ENCODE measurements at regions not wholly inside any gene's neighbourhood (a gene's known extent, or its start where the extent isn't known, plus 50 kb on each side); places are given as distances from the start of the nearest gene placed in this dataset.

DNA sequence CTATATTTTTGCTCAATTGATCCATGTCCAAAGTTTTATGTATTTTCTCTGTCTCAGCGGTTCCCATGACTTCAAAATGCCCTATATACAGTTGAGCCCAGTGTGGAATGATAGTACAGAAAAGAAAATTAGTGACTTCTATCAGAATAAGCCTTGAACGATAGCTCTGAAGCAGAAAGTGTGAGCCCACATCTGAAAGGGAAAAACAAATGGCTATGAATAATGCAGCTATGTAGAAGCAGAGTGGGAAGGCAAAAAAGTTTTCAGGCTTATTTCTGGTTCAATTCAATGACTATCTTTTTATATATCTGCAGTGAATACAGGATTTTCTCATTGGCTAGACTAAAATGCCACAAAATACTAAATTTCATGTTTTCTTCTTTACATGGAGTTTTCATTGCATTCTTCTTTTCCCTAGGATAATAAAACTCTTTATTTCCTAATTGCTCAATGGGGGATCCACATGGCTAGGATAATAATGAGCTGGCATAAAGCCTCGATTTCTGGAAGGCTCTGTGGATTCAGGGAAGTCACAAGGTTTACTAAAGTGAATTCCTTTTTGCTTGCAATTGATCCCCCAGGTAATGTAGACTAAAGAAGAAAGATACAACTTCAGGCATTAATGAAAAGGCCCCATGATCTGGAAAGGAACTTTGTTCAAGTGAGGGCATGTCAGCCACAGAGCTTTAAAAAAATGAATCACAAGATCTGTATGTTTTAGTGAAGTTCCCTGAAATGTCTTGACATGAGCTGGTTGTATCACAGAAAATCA is 377.0 kb upstream of the RIOK2 start:
- TF ChIP-seq FOXP2 (optimal IDR thresholded peaks at IDR 0.05; ENCODE audit: borderline replicate concordance, extremely low read depth, extremely low read length, insufficient read depth) (no peak), SIN3A (IDR thresholded peaks at IDR 0.05; ENCODE audit: borderline replicate concordance, insufficient read depth, low read length) (no peak), POLR2AphosphoS5 (IDR thresholded peaks at IDR 0.05; ENCODE audit: low read depth, low read length) (no peak), TAF1 (IDR thresholded peaks at IDR 0.05; ENCODE audit: borderline replicate concordance, insufficient read depth, low read length) (no peak)
- TF ChIP-seq, protein P1, sequence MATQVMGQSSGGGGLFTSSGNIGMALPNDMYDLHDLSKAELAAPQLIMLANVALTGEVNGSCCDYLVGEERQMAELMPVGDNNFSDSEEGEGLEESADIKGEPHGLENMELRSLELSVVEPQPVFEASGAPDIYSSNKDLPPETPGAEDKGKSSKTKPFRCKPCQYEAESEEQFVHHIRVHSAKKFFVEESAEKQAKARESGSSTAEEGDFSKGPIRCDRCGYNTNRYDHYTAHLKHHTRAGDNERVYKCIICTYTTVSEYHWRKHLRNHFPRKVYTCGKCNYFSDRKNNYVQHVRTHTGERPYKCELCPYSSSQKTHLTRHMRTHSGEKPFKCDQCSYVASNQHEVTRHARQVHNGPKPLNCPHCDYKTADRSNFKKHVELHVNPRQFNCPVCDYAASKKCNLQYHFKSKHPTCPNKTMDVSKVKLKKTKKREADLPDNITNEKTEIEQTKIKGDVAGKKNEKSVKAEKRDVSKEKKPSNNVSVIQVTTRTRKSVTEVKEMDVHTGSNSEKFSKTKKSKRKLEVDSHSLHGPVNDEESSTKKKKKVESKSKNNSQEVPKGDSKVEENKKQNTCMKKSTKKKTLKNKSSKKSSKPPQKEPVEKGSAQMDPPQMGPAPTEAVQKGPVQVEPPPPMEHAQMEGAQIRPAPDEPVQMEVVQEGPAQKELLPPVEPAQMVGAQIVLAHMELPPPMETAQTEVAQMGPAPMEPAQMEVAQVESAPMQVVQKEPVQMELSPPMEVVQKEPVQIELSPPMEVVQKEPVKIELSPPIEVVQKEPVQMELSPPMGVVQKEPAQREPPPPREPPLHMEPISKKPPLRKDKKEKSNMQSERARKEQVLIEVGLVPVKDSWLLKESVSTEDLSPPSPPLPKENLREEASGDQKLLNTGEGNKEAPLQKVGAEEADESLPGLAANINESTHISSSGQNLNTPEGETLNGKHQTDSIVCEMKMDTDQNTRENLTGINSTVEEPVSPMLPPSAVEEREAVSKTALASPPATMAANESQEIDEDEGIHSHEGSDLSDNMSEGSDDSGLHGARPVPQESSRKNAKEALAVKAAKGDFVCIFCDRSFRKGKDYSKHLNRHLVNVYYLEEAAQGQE (IDR thresholded peaks at IDR 0.05; ENCODE audit: insufficient read depth in 1 of 2, low read depth in 2 of 2, low read length in 2 of 2): no peak

DNA sequence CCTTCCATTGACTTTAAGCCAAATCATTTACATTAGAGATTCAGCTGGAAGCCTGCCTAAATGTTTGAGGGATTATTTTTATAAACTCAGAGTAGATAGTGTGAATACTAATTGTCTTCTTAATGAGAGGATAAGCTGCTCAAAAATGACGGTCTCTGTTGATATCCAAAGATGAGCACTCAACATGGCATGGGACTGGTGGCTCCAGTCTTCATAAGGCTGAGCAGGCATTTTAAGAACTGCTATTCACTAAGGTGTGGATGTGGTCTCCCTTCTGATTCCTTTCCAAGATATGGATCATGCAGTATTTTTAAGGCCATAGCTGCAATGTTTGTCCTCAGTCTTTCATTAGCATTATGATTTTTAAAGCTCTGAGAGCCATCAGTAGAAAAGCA is 377.5 kb upstream of the RIOK2 start:
- TF ChIP-seq POLR2AphosphoS5 (IDR thresholded peaks at IDR 0.05; ENCODE audit: low read depth, low read length): no peak
- TF ChIP-seq FOXP2 (optimal IDR thresholded peaks at IDR 0.05; ENCODE audit: borderline replicate concordance, extremely low read depth, extremely low read length, insufficient read depth): no peak

DNA sequence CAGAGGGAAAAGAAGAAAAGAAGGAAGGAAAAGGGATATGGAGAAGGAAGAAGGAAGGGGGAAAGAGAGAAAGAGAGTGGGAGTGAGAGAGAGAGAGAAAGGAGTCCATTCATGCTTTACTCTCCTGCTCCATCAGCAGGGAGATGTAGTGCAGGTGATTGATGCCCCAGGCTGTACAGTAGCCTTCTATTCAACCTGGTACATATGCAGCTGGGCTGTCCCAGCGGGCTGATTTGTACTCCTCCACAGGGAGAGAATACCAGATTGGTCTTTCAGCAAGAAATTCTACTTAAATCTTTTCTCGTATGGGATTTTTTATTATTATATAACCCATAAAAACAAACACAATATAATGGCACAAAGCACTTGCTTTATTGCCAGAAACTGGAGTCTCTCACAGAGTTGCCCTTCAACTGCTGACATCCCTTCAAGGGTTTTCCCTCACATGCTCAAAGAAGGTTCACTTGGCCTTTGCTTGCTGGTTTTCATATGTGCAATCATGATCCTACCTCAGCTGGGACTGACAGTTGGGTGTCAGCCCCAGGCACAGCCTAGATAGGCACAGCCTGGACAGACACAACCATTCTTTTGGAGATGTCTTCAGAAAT is 380.1 kb upstream of the RIOK2 start:
- TF ChIP-seq SIN3A (IDR thresholded peaks at IDR 0.05; ENCODE audit: borderline replicate concordance, insufficient read depth, low read length): no peak
- TF ChIP-seq FOXP2 (optimal IDR thresholded peaks at IDR 0.05; ENCODE audit: borderline replicate concordance, extremely low read depth, extremely low read length, insufficient read depth): no peak
- TF ChIP-seq TAF1 (IDR thresholded peaks at IDR 0.05; ENCODE audit: borderline replicate concordance, insufficient read depth, low read length): no peak
- TF ChIP-seq POLR2AphosphoS5 (IDR thresholded peaks at IDR 0.05; ENCODE audit: low read depth, low read length): no peak
- TF ChIP-seq, protein P1 (IDR thresholded peaks at IDR 0.05; ENCODE audit: insufficient read depth in 1 of 2, low read depth in 2 of 2, low read length in 2 of 2): no peak

DNA sequence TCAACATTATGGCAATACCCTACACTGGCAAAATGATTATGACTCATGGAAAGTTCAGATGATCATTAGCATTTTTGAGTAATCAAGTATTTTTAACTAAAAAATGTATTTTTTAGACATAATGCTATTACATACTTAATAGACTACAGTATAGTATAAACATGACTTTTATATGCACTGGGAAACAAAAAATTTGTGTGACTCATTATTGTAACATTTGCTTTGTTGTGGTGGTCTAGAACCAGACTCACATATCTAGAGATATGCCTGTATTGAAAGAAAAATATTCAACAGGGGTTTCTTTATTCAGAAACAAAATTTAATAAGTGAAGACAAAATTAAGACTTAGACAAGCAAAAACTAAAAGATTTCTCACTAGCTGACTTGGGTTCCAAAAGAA is 385.3 kb upstream of the RIOK2 start:
- TF ChIP-seq POLR2AphosphoS5 (IDR thresholded peaks at IDR 0.05; ENCODE audit: low read depth, low read length): no peak
- TF ChIP-seq SIN3A (IDR thresholded peaks at IDR 0.05; ENCODE audit: borderline replicate concordance, insufficient read depth, low read length): no peak
- TF ChIP-seq, protein P1 (IDR thresholded peaks at IDR 0.05; ENCODE audit: insufficient read depth in 1 of 2, low read depth in 2 of 2, low read length in 2 of 2): no peak
- no peak for TF ChIP-seq FOXP2 (optimal IDR thresholded peaks at IDR 0.05; ENCODE audit: borderline replicate concordance, extremely low read depth, extremely low read length, insufficient read depth)

DNA sequence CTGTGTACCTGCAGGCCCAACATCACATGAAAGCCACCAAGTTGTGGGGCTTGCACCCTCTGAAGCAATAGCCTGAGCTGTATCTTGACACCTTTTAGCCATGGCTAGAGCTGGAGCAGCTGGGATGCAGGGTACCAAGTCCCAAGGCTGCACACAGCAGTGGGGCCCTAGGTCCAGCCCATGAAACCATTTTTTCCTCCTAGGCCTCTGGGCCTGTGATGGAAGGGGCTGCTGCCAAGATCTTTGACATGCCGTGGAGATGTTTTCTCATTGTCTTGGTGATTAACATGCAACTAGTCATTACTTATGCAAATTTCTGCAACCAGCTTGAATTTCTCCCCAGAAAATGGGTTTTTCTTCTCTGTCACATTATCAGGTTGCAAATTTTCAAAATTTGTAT is 387.2 kb upstream of the RIOK2 start:
- TF ChIP-seq, protein P1 (IDR thresholded peaks at IDR 0.05; ENCODE audit: insufficient read depth in 1 of 2, low read depth in 2 of 2, low read length in 2 of 2): no peak
- TF ChIP-seq POLR2AphosphoS5 (IDR thresholded peaks at IDR 0.05; ENCODE audit: low read depth, low read length) (no peak), SIN3A (IDR thresholded peaks at IDR 0.05; ENCODE audit: borderline replicate concordance, insufficient read depth, low read length) (no peak), TAF1 (IDR thresholded peaks at IDR 0.05; ENCODE audit: borderline replicate concordance, insufficient read depth, low read length) (no peak), FOXP2 (optimal IDR thresholded peaks at IDR 0.05; ENCODE audit: borderline replicate concordance, extremely low read depth, extremely low read length, insufficient read depth) (no peak)
